Keratinocyte (primary cell): ENCODE measurements at regions not wholly inside any gene's neighbourhood (a gene's known extent, or its start where the extent isn't known, plus 50 kb on each side); places are given as distances from the start of the nearest gene placed in this dataset.

ENCODE experiments used
- DNase-seq: peaks from one replicate; pipeline ENCODE4 v3.0.0-alpha.2; 2011; ENCODE audit warnings: low read depth, missing footprints, low spot score
- FAIRE-seq: peaks from 2 replicates; lab custom pipeline; 2011; peaks lifted over from hg19 to GRCh38; lab: Jason Lieb, UNC
- H2AFZ ChIP-seq: 2 replicates; pipeline ENCODE4 v1.6.0; 2012; ENCODE audit warnings: low read length, control low read depth, inconsistent platforms; ENCODE audit not compliant: control insufficient read depth
- H3K27ac ChIP-seq: 2 replicates; pipeline ENCODE4 v1.5.1; 2011; ENCODE audit warnings: low read length; ENCODE audit not compliant: control insufficient read depth, insufficient read depth
- H3K27me3 ChIP-seq: 3 replicates; pipeline ENCODE4 v1.6.0; 2011; ENCODE audit warnings: low read length; ENCODE audit not compliant: control insufficient read depth, insufficient read depth; ENCODE audit errors: extremely low read depth
- H3K36me3 ChIP-seq, 2 experiments: 2 replicates in 1 of 2; 3 replicates in 1 of 2; pipeline ENCODE4 v1.5.1; 2011; ENCODE audit warnings: low read length in 2 of 2, mild to moderate bottlenecking in 1 of 2; ENCODE audit not compliant: control insufficient read depth in 2 of 2, insufficient read depth in 2 of 2; ENCODE audit errors: extremely low read depth in 1 of 2
- H3K4me1 ChIP-seq: 3 replicates; pipeline ENCODE4 v1.5.1; 2011; ENCODE audit warnings: low read length; ENCODE audit not compliant: control insufficient read depth, insufficient read depth; ENCODE audit errors: extremely low read depth
- H3K4me2 ChIP-seq: 3 replicates; pipeline ENCODE4 v1.6.0; 2011; ENCODE audit warnings: low read depth, low read length; ENCODE audit not compliant: control insufficient read depth, insufficient read depth; ENCODE audit errors: extremely low read depth
- H3K4me3 ChIP-seq, 3 experiments: fragments of 200-600 bp in 1 of 3; sonication (generic) in 1 of 3; 2 replicates in 2 of 3; 3 replicates in 1 of 3; pipeline ENCODE4 v1.5.1; 2011 to 2016; ENCODE audit warnings: low read length in 3 of 3, mild to moderate bottlenecking in 3 of 3, control low read depth in 2 of 3, inconsistent platforms in 1 of 3, low read depth in 1 of 3, mixed read lengths in 1 of 3, mixed run types in 1 of 3, moderate library complexity in 1 of 3; ENCODE audit not compliant: control insufficient read depth in 2 of 3, insufficient read depth in 2 of 3; ENCODE audit errors: extremely low read depth in 1 of 3
- H3K79me2 ChIP-seq: 2 replicates; pipeline ENCODE4 v1.6.0; 2012; ENCODE audit warnings: low read length; ENCODE audit not compliant: control insufficient read depth, insufficient read depth
- H3K9ac ChIP-seq: 3 replicates; pipeline ENCODE4 v1.6.0; 2011; ENCODE audit warnings: low read length; ENCODE audit not compliant: control insufficient read depth, insufficient read depth; ENCODE audit errors: extremely low read depth
- H3K9me1 ChIP-seq: 3 replicates; pipeline ENCODE4 v1.6.0; 2011; ENCODE audit warnings: low read length; ENCODE audit not compliant: control insufficient read depth, insufficient read depth; ENCODE audit errors: extremely low read depth
- H3K9me3 ChIP-seq: 2 replicates; pipeline ENCODE4 v1.5.1; 2012; ENCODE audit warnings: low read depth, low read length; ENCODE audit not compliant: control insufficient read depth
- H4K20me1 ChIP-seq: 3 replicates; pipeline ENCODE4 v1.6.0; 2011; ENCODE audit warnings: low read length; ENCODE audit not compliant: control insufficient read depth, insufficient read depth; ENCODE audit errors: extremely low read depth
- EZH2 ChIP-seq: IDR thresholded peaks from one replicate; pipeline ENCODE4 v1.6.1; 2012; ENCODE audit warnings: inconsistent platforms, mild to moderate bottlenecking, low read length, moderate library complexity
- dilution Hi-C: fragments of 300-500 bp; cut with MboI; formaldehyde crosslinking; loops from one replicate; pipeline ENCODE4 v1.7.0; 2020; ENCODE audit warnings: low sequenced_read_pairs; ENCODE audit not compliant: extremely low pct_ligation_motif_present
- TF ChIP-seq, protein P1 (sequence below), 3 experiments: IDR thresholded peaks in 1 of 3; conservative IDR thresholded peaks in 1 of 3; optimal IDR thresholded peaks in 1 of 3; 2 replicates in 2 of 3; 3 replicates in 1 of 3; pipeline versions ENCODE3 to v1.5.1; 2011; ENCODE audit warnings: low read length in 3 of 3, mild to moderate bottlenecking in 3 of 3, moderate library complexity in 2 of 3, control low read depth in 1 of 3, inconsistent platforms in 1 of 3; ENCODE audit not compliant: insufficient read depth in 2 of 3; ENCODE audit errors: extremely low read depth in 1 of 3

DNA sequence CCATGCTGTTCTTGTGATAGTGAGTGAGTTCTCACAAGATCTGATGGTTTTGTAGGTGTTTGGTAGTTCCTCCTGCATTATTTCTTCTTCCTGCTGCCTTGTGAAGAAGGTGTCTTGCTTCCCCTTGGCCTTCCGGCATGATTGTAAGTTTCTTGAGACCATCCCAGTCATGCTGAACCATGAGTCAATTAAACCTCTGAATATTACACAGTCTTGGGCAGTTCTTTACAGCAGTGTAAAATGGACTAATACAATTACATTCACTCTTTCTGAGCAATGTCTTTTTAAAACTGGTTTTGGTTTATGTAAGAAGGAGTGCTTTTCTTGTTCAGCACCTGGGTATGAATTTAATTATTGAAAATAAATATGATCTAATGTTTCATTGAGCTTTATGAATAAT is 50.7 kb upstream of the ARRDC3 start:
- no peaks in the 10 kb centered on the region for H3K4me1 ChIP-seq
- H3K4me3 ChIP-seq, result no peak overlapping the region
- FAIRE-seq (no peak), DNase-seq (no peak)
- no peaks in the 10 kb centered on the region for H3K36me3 ChIP-seq
- H3K9me1 ChIP-seq, result no peaks in the 10 kb centered on the region
- no peak overlapping the region for H3K9ac ChIP-seq
- TF ChIP-seq, protein P1, sequence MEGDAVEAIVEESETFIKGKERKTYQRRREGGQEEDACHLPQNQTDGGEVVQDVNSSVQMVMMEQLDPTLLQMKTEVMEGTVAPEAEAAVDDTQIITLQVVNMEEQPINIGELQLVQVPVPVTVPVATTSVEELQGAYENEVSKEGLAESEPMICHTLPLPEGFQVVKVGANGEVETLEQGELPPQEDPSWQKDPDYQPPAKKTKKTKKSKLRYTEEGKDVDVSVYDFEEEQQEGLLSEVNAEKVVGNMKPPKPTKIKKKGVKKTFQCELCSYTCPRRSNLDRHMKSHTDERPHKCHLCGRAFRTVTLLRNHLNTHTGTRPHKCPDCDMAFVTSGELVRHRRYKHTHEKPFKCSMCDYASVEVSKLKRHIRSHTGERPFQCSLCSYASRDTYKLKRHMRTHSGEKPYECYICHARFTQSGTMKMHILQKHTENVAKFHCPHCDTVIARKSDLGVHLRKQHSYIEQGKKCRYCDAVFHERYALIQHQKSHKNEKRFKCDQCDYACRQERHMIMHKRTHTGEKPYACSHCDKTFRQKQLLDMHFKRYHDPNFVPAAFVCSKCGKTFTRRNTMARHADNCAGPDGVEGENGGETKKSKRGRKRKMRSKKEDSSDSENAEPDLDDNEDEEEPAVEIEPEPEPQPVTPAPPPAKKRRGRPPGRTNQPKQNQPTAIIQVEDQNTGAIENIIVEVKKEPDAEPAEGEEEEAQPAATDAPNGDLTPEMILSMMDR (optimal IDR thresholded peaks at IDR 0.05 in 1 of 3, IDR thresholded peaks at IDR 0.05 in 1 of 3, conservative IDR thresholded peaks at IDR 0.05 in 1 of 3; ENCODE audit: extremely low read depth in 1 of 3, insufficient read depth in 2 of 3, low read length in 3 of 3), result no peak
- TF ChIP-seq EZH2, result no peak
- H3K27me3 ChIP-seq, result no peaks in the 10 kb centered on the region
- no peak overlapping the region for H3K27ac ChIP-seq
- dilution Hi-C loops, result no loop called here
- no peak overlapping the region for H3K4me2 ChIP-seq
- no peaks in the 10 kb centered on the region for H3K79me2 ChIP-seq
- no peak overlapping the region for H2AFZ ChIP-seq
- H4K20me1 ChIP-seq, result no peaks in the 10 kb centered on the region
- H3K9me3 ChIP-seq, result no peaks in the 10 kb centered on the region
